Tibial nerve (tissue), 3 donors: ENCODE measurements at regions not wholly inside any gene's neighbourhood (a gene's known extent, or its start where the extent isn't known, plus 50 kb on each side); places are given as distances from the start of the nearest gene placed in this dataset.

Experiments used
- CTCF ChIP-seq, 5 experiments: fragments of 200-600 bp in 3 of 5; fragments of 450-650 bp in 2 of 5; sonication (generic) in 3 of 5; IDR thresholded peaks; one replicate each; pipeline ENCODE4 v1.5.1; 2016 to 2019; ENCODE audit warnings: antibody characterized with exemption in 5 of 5, mild to moderate bottlenecking in 3 of 5, moderate library complexity in 2 of 5
- POLR2A ChIP-seq, 2 donors: fragments of 450-650 bp; IDR thresholded peaks; one replicate each; pipeline ENCODE4 v1.6.1; 2017; ENCODE audit warnings: antibody characterized with exemption in 2 of 2, mild to moderate bottlenecking in 2 of 2, moderate library complexity in 2 of 2

GRCh38 chr6:5946701-5947100 is 60.0 kb downstream of the NRN1 start:
- no peak for TF ChIP-seq POLR2A (IDR thresholded peaks at IDR 0.05)
- TF ChIP-seq CTCF (IDR thresholded peaks at IDR 0.05) = no peak
